GM12874 (cell line): ENCODE measurements at regions not wholly inside any gene's neighbourhood (a gene's known extent, or its start where the extent isn't known, plus 50 kb on each side); places are given as distances from the start of the nearest gene placed in this dataset.

Experiments
- TF ChIP-seq, protein P1 (sequence below): IDR thresholded peaks from 2 replicates; pipeline ENCODE4 v1.5.1; 2011; ENCODE audit warnings: low read depth, mild to moderate bottlenecking, control low read depth, low read length, moderate library complexity; ENCODE audit not compliant: insufficient read depth

DNA sequence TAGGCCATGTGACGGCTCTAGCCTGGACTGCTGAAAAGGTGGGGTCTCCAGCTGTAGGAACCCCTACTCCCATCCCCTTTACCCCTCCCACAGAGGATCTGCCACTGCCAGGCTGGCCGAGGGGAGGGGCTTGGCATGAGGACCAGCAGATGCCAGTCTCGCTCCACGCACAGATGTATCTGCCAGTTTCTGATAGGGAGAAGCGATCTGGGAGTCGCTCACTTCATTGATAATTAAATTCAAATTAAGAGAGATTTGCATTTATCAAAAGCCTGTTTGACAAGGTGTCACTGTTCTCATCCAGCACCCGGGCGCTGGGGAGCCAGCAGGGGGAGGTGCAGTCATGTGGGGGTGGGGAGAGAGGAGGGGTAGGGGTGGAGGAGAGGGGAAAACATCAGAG lies 217.6 kb upstream of the MYL2 start:
- TF ChIP-seq, protein P1, sequence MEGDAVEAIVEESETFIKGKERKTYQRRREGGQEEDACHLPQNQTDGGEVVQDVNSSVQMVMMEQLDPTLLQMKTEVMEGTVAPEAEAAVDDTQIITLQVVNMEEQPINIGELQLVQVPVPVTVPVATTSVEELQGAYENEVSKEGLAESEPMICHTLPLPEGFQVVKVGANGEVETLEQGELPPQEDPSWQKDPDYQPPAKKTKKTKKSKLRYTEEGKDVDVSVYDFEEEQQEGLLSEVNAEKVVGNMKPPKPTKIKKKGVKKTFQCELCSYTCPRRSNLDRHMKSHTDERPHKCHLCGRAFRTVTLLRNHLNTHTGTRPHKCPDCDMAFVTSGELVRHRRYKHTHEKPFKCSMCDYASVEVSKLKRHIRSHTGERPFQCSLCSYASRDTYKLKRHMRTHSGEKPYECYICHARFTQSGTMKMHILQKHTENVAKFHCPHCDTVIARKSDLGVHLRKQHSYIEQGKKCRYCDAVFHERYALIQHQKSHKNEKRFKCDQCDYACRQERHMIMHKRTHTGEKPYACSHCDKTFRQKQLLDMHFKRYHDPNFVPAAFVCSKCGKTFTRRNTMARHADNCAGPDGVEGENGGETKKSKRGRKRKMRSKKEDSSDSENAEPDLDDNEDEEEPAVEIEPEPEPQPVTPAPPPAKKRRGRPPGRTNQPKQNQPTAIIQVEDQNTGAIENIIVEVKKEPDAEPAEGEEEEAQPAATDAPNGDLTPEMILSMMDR: no peak

DNA sequence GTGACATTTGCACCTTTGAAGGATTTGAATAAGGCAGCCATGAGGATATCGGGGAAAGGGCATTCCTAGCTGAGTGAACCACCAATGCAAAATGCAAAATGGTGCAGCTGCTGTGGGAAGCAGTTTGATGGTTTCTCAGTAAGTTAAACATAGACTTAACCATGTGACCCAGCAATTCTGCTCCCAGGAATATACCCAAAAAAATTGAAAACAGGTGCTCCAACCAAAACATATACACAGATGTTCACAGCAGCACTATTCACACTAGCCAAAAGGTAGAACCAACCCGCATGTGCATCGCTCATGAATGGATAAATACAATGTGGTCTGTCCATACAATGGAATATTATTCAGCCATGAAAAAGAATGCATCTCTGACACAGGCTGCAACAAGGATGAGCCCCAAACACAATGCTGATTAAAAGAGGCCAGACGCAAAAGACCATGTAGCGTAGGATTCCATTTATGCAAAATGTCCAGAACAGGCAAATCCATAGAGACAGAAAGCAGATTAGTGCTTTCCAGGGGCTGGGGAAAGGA lies 215.0 kb upstream of the MYL2 start:
- TF ChIP-seq, protein P1: no peak

DNA sequence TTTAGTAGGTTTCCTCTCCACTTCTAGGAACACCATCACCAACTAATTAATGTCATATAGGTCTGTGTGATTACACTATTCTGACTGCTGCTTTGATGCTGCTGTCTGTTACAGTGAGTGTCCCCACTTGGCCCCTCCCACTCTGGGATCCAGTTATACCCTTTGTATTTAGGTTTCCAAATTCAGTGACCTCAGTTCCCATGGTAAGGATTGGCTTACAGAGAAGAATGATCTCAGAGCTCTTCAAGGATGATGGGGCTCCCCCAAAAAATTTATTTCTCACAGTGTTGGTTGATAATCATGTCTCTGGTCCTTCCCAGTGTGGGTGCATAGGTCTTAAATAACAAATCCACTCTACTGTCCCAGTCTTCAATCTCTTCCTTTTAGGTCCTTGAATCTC lies 210.0 kb upstream of the MYL2 start:
- TF ChIP-seq, protein P1: no peak

DNA sequence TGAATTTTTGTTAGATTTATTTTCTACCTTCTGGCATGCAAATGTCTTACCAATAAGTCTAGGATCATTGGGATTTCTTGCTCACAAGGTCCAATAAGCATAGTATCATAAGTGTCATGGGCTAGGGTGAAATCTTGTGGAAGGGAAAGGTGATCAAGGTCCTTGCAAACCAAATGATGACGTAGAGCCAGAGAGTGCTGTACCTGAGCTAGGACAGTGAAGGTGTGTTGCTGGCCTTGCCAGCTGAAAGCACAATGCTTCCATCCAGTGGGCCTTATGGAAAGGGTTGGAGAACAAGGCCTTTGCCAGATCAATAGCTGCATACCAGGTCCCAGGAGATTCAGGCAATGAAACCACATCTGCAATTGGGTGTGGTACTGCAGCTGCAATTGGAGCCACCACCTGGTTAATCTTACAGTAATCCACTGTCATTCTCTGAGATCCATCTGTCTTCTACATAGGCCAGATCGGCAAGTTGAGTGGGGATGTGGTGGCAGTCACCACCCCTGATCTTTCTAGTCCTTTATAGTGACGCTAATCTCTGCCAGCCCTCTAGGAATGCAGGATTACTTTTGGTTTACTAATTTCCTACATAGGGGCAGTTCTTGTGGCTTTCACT lies 208.9 kb upstream of the MYL2 start:
- TF ChIP-seq, protein P1: no peak

DNA sequence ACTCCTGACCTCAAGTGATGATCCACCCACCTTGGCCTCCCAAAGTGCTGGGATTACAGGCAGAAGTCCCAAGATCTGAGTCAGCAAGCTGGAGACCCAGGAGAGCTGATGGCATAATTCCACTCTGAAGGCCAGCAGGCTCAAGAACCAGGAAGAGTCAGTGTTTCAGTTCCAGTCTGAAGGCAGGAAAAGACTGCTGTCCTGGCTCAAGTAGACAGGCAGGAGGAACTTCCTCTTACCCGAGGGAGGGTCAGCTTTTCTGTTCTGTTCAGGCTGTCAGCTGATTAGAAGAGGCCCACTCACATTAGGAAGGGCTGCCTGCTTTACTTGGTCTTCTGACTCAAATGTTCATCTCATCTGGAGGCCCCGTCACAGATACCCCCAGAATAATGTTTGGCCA lies 206.0 kb upstream of the MYL2 start:
- TF ChIP-seq, protein P1: no peak

DNA sequence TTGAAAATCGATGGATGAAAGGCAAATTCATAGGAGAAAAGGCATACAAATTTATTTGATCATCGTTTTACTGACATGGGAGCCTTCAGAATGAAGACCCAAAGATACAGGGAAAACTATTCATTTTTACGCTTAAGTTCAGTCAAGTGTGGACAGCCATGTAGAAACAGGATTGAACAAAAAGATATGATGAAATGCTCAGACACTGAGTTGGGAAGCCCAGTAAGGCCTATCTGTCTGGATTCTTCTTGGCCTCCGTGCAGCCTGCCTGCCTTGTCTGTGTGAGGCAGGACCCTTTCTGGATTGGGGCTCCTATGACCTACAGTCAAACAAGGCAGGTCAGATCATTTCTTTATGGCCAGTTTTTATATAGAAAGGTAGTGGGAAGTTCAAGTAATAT lies 203.8 kb upstream of the MYL2 start:
- TF ChIP-seq, protein P1: no peak

DNA sequence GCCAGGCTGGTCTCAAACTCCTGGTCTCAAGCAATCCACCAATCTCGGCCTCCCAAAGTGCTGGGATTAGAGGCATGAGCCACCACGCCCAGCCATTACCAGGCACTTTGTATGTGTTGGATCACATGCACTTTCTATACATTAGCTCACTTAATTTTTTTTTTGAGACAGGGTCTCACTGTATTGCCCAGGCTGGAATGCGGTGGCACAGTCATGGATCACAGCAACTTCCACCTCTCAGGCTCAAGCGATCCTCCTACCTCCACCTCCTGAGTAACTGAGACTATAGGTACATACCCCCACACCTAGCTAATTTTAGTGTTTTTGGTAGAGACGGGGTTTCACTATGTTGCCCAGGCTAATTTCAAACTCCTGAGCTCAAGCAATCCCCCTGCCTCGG lies 203.0 kb upstream of the MYL2 start:
- TF ChIP-seq, protein P1: no peak
